ENCODE measurements at regions not wholly inside any gene's neighbourhood (a gene's known extent, or its start where the extent isn't known, plus 50 kb on each side); places are given as distances from the start of the nearest gene placed in this dataset.

GRCh38 chr13:33617055-33617454, 200.9 kb upstream of the RFC3 start:
- no peak overlapping the region for H3K27ac ChIP-seq (ENCODE audit: low read length)
- H3K9ac ChIP-seq (ENCODE audit: low read length) = no peak overlapping the region
- no peaks in the 10 kb centered on the region for H4K20me1 ChIP-seq (ENCODE audit: insufficient read depth)
- no peaks in the 10 kb centered on the region for H3K9me2 ChIP-seq (ENCODE audit: insufficient read depth, low read length)
- no peaks in the 10 kb centered on the region for H3F3A ChIP-seq (ENCODE audit: insufficient read depth, low read length, poor library complexity, severe bottlenecking)
- no peaks in the 10 kb centered on the region for H3K27me3 ChIP-seq (ENCODE audit: insufficient read depth, low read depth, low read length)
- no peaks in the 10 kb centered on the region for H3K79me2 ChIP-seq (replicated peaks; ENCODE audit: insufficient read depth, low read length)
- no peak overlapping the region for H2AFZ ChIP-seq (ENCODE audit: low read depth, low read length)
- no peaks in the 10 kb centered on the region for H3K36me3 ChIP-seq (ENCODE audit: insufficient read depth, low read length)
- no peaks in the 10 kb centered on the region for H3K9me3 ChIP-seq (ENCODE audit: low read length)
- H3K4me2 ChIP-seq (ENCODE audit: low read length) = no peak overlapping the region
- H3K4me3 ChIP-seq (ENCODE audit: low read length) = no peak overlapping the region
- TF ChIP-seq REST (IDR thresholded peaks at IDR 0.05; ENCODE audit: borderline replicate concordance) = no peak
- no peak for TF ChIP-seq MXI1 (conservative IDR thresholded peaks at IDR 0.05; ENCODE audit: poor library complexity, severe bottlenecking)
- TF ChIP-seq EP300 (conservative IDR thresholded peaks at IDR 0.05; ENCODE audit: poor library complexity, severe bottlenecking) = no peak

- Histone ChIP-seq H3F3A (ENCODE audit: insufficient read depth, low read length, poor library complexity, severe bottlenecking) (no peaks in the 10 kb centered on the region), H3K4me3 (ENCODE audit: low read length) (no peak overlapping the region), H3K36me3 (ENCODE audit: insufficient read depth, low read length) (no peaks in the 10 kb centered on the region), H3K27me3 (ENCODE audit: insufficient read depth, low read depth, low read length) (no peaks in the 10 kb centered on the region), H3K27ac (ENCODE audit: low read length) (no peak overlapping the region), H2AFZ (ENCODE audit: low read depth, low read length) (no peak overlapping the region), H3K9ac (ENCODE audit: low read length) (no peak overlapping the region), H3K4me2 (ENCODE audit: low read length) (no peak overlapping the region), H4K20me1 (ENCODE audit: insufficient read depth) (no peaks in the 10 kb centered on the region), H3K9me2 (ENCODE audit: insufficient read depth, low read length) (no peaks in the 10 kb centered on the region), H3K79me2 (replicated peaks; ENCODE audit: insufficient read depth, low read length) (no peaks in the 10 kb centered on the region), H3K9me3 (ENCODE audit: low read length) (no peaks in the 10 kb centered on the region)
- TF ChIP-seq EZH2 (IDR thresholded peaks at IDR 0.05; ENCODE audit: borderline replicate concordance, insufficient read depth, low read length, poor library complexity, severe bottlenecking) = no peak
- TF ChIP-seq REST (IDR thresholded peaks at IDR 0.05; ENCODE audit: borderline replicate concordance) = no peak
- no peak for TF ChIP-seq EP300 (conservative IDR thresholded peaks at IDR 0.05; ENCODE audit: poor library complexity, severe bottlenecking)
- no peak for TF ChIP-seq CTCF (IDR thresholded peaks at IDR 0.05; ENCODE audit: poor library complexity, severe bottlenecking)
- TF ChIP-seq POLR2AphosphoS5 (IDR thresholded peaks at IDR 0.05) = no peak
- no peak for TF ChIP-seq MXI1 (conservative IDR thresholded peaks at IDR 0.05; ENCODE audit: poor library complexity, severe bottlenecking)
- TF ChIP-seq SMC3 (conservative IDR thresholded peaks at IDR 0.05; ENCODE audit: poor library complexity) = no peak
- no peak for TF ChIP-seq TAF1 (IDR thresholded peaks at IDR 0.05; ENCODE audit: low read depth)
Measured at GRCh38 chr13:33624253-33624652, 193.7 kb upstream of the RFC3 start.
